ENCODE measurements at regions not wholly inside any gene's neighbourhood (a gene's known extent, or its start where the extent isn't known, plus 50 kb on each side); places are given as distances from the start of the nearest gene placed in this dataset.

DNA sequence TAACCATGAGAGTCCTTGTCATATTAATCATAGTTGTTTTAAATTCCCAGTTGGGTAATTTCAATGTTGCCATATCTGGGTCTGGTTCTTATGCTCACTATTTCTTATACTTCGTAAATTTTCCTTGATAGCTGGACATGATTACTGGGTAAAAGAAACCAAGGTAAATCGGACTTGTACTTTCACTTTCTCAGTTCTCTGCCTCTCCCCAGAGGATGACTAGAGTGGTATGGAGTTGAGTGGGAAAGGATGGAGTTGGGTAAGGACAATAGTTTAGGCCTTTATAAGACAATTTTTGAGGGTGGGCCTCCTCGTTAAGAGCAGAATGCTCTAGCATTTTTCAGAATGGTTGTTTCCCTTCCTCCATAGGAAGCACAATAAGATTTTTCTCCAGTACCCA lies 106.1 kb downstream of the CRPPA start:
- TF ChIP-seq, protein P1, sequence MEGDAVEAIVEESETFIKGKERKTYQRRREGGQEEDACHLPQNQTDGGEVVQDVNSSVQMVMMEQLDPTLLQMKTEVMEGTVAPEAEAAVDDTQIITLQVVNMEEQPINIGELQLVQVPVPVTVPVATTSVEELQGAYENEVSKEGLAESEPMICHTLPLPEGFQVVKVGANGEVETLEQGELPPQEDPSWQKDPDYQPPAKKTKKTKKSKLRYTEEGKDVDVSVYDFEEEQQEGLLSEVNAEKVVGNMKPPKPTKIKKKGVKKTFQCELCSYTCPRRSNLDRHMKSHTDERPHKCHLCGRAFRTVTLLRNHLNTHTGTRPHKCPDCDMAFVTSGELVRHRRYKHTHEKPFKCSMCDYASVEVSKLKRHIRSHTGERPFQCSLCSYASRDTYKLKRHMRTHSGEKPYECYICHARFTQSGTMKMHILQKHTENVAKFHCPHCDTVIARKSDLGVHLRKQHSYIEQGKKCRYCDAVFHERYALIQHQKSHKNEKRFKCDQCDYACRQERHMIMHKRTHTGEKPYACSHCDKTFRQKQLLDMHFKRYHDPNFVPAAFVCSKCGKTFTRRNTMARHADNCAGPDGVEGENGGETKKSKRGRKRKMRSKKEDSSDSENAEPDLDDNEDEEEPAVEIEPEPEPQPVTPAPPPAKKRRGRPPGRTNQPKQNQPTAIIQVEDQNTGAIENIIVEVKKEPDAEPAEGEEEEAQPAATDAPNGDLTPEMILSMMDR (IDR thresholded peaks at IDR 0.05) = no peak
- no peak for TF ChIP-seq POLR2A (IDR thresholded peaks at IDR 0.05)
